ENCODE measurements at regions not wholly inside any gene's neighbourhood (a gene's known extent, or its start where the extent isn't known, plus 50 kb on each side); places are given as distances from the start of the nearest gene placed in this dataset.
"Not testable (repeated sequence)": the region's sequence is repeated elsewhere in the genome, so short reads cannot be mapped to it uniquely, and the experiment has no call there.

- DNase-seq, result peak; percentile 23 to 33
Measured at GRCh38 chr14:55807053-55807880, 227.3 kb downstream of the KTN1 start.

- no peak for DNase-seq
Measured at GRCh38 chr14:55807881-55808379, 227.9 kb downstream of the KTN1 start.

GRCh38 chr14:55813630-55814029 is 233.6 kb downstream of the KTN1 start:
- no peak for DNase-seq

GRCh38 chr14:55814064-55814463 is 234.1 kb downstream of the KTN1 start:
- DNase-seq, result no peak

GRCh38 chr14:55814873-55815272 is 234.9 kb downstream of the KTN1 start:
- DNase-seq, result no peak

GRCh38 chr14:55816225-55816624 is 236.2 kb downstream of the KTN1 start:
- DNase-seq, result no peak

- DNase-seq, result no peak
Measured at GRCh38 chr14:55819610-55820304, 239.8 kb downstream of the KTN1 start.

- no peak for DNase-seq
Measured at GRCh38 chr14:55822906-55823305, 242.9 kb downstream of the KTN1 start.

GRCh38 chr14:55832122-55832911 is 252.3 kb downstream of the KTN1 start:
- no peak for DNase-seq

GRCh38 chr14:55832974-55833373 is 253.0 kb downstream of the KTN1 start:
- no peak for DNase-seq

GRCh38 chr14:55834390-55834789 is 254.4 kb downstream of the KTN1 start:
- DNase-seq, result no peak

GRCh38 chr14:55835985-55836384 is 256.0 kb downstream of the KTN1 start:
- DNase-seq, result no peak

GRCh38 chr14:55837467-55837866 is 257.5 kb downstream of the KTN1 start:
- no peak for DNase-seq

- no peak for DNase-seq
Measured at GRCh38 chr14:55838529-55839052, 258.6 kb downstream of the KTN1 start.

- DNase-seq, result not testable (repeated sequence)
Measured at GRCh38 chr14:55839301-55839947, 259.4 kb downstream of the KTN1 start.

GRCh38 chr14:55840821-55841220 is 260.8 kb downstream of the KTN1 start:
- no peak for DNase-seq

- DNase-seq, result peak in 1 of 2 experiments; percentile 20
Measured at GRCh38 chr14:55841625-55842024, 261.6 kb downstream of the KTN1 start.

- peak in 1 of 2 experiments; percentile 38 for DNase-seq
Measured at GRCh38 chr14:55843718-55844403, 263.9 kb downstream of the KTN1 start.

- DNase-seq, result no peak
Measured at GRCh38 chr14:55845963-55846825, 266.2 kb downstream of the KTN1 start.

- DNase-seq, result no peak
Measured at GRCh38 chr14:55846826-55847446, 266.9 kb downstream of the KTN1 start.
